Thyroid gland (tissue), 4 donors: ENCODE measurements at regions not wholly inside any gene's neighbourhood (a gene's known extent, or its start where the extent isn't known, plus 50 kb on each side); places are given as distances from the start of the nearest gene placed in this dataset.

Source experiments
- POLR2A ChIP-seq, 2 donors: fragments of 450-650 bp; IDR thresholded peaks; one replicate each; pipeline ENCODE4 v1.6.1; 2017; ENCODE audit warnings: antibody characterized with exemption in 2 of 2, mild to moderate bottlenecking in 2 of 2, moderate library complexity in 1 of 2
- TF ChIP-seq, protein P1 (sequence below), 6 experiments: fragments of 200-600 bp in 3 of 6; fragments of 450-650 bp in 3 of 6; sonication (generic) in 3 of 6; IDR thresholded peaks; one replicate each; pipeline ENCODE4 v1.5.1; 2016 to 2019; ENCODE audit warnings: antibody characterized with exemption in 6 of 6, mild to moderate bottlenecking in 2 of 6, inconsistent platforms in 1 of 6, moderate library complexity in 1 of 6

DNA sequence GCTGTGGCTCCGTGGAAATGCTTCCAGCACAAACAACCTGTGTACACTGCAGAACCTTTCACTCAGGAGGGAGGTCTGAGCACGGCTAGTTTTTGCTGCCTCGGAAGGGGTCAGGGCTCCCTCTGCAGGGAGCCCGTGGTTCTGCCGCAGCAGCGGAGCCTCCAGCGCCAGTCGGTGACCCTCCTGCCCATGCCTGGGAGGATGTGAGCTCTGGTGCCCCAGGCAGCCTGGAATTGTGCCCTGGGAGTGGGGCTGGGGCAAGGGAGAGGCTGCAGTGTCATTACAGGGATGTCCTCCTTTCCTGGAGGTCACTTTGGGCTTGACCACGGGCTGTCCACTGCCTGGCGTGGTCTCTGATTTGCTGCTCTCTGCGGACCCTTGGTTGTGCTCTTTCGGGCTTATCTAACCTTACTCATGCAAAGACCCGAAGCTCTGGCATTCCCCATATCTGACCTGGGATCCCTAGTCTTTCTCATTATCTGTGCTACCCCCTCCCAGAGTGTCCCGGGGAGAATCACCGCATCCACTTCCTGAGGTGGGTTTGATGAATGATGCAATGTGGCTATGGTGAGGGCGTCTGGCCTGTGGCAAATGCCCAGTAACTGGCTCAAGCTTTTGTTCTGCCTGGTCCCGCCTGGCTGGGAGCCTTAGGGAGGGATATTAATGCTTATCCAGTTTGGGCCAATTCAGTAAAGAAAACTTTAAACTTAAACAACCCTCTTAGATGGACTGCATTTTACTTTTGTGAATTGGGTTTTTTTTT lies 59.6 kb upstream of the TAGAP start:
- TF ChIP-seq POLR2A (IDR thresholded peaks at IDR 0.05), result no peak
- TF ChIP-seq, protein P1, sequence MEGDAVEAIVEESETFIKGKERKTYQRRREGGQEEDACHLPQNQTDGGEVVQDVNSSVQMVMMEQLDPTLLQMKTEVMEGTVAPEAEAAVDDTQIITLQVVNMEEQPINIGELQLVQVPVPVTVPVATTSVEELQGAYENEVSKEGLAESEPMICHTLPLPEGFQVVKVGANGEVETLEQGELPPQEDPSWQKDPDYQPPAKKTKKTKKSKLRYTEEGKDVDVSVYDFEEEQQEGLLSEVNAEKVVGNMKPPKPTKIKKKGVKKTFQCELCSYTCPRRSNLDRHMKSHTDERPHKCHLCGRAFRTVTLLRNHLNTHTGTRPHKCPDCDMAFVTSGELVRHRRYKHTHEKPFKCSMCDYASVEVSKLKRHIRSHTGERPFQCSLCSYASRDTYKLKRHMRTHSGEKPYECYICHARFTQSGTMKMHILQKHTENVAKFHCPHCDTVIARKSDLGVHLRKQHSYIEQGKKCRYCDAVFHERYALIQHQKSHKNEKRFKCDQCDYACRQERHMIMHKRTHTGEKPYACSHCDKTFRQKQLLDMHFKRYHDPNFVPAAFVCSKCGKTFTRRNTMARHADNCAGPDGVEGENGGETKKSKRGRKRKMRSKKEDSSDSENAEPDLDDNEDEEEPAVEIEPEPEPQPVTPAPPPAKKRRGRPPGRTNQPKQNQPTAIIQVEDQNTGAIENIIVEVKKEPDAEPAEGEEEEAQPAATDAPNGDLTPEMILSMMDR (IDR thresholded peaks at IDR 0.05), result peak; percentile 68 to 95 (median 89)
